Activated naive CD4-positive, alpha-beta T cell treated with anti-CD3 and anti-CD28 coated beads, Interleukin-2, amount 50 U/mL, for 24 hours (primary cell): ENCODE measurements at regions not wholly inside any gene's neighbourhood (a gene's known extent, or its start where the extent isn't known, plus 50 kb on each side); places are given as distances from the start of the nearest gene placed in this dataset.

Experiments used
- H3K27ac Mint-ChIP-seq: one replicate; pipeline ENCODE4 v1.8.0; 2021; ENCODE audit warnings: mild to moderate bottlenecking, mixed read lengths
- H3K27me3 Mint-ChIP-seq: one replicate; pipeline ENCODE4 v1.8.0; 2021; ENCODE audit warnings: mixed read lengths
- H3K36me3 Mint-ChIP-seq: one replicate; pipeline ENCODE4 v1.8.0; 2021; ENCODE audit warnings: mixed read lengths
- H3K4me1 Mint-ChIP-seq: one replicate; pipeline ENCODE4 v1.8.0; 2021; ENCODE audit warnings: mixed read lengths
- H3K4me3 Mint-ChIP-seq: one replicate; pipeline ENCODE4 v1.8.0; 2021; ENCODE audit warnings: mild to moderate bottlenecking, mixed read lengths
- H3K9me3 Mint-ChIP-seq: one replicate; pipeline ENCODE4 v1.8.0; 2021; ENCODE audit warnings: mixed read lengths

DNA sequence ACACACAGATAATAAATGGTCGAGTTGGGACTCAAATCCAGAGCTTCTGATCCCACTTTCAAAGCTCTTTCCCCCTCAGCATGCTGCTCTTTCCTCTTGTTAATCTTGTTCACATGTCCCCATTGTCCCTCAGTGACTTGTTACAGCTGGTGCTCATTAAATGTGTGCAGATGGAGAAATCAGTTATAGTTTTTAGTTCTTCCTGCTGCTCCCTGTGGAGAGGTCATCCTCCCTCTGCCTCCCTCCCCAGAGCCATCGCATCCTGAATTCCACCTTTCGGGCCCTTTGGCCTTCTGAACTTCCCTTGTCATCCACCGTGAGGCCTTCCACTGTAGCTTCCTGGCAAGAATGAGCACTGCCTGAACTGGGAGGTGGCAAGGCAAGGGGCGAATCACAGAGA, 179.6 kb downstream of the WSCD1 start:
- no peaks in the 10 kb centered on the region for H3K36me3 Mint-ChIP-seq
- H3K4me3 Mint-ChIP-seq = no peak overlapping the region
- H3K9me3 Mint-ChIP-seq = no peaks in the 10 kb centered on the region
- H3K27me3 Mint-ChIP-seq = peaks cover 7% of the 10 kb centered on the region
- H3K27ac Mint-ChIP-seq = peak overlapping the region; percentile 68
- no peaks in the 10 kb centered on the region for H3K4me1 Mint-ChIP-seq

DNA sequence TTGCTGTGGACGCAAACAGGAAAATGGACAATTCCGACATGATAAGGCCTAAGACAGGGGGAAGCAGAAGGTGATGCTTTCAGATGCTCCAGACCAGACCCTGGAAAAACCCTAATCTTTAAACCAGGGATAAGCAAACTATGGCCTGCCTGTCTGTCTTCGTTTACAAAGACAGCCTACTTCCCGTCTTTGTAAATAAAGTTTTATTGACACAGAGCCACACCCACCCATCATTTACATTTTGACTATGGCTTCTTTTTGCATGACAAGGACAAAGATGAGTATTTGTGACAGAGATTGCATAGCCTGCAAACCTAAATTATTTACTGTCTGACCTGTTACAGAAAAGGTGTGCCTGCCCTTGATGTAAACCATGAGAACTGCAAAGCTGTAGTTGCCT, 177.9 kb downstream of the WSCD1 start:
- Mint-ChIP-seq H3K27me3 (peaks cover 8% of the 10 kb centered on the region), H3K27ac (no peak overlapping the region), H3K9me3 (no peaks in the 10 kb centered on the region), H3K4me1 (no peaks in the 10 kb centered on the region), H3K36me3 (no peaks in the 10 kb centered on the region), H3K4me3 (no peak overlapping the region)

DNA sequence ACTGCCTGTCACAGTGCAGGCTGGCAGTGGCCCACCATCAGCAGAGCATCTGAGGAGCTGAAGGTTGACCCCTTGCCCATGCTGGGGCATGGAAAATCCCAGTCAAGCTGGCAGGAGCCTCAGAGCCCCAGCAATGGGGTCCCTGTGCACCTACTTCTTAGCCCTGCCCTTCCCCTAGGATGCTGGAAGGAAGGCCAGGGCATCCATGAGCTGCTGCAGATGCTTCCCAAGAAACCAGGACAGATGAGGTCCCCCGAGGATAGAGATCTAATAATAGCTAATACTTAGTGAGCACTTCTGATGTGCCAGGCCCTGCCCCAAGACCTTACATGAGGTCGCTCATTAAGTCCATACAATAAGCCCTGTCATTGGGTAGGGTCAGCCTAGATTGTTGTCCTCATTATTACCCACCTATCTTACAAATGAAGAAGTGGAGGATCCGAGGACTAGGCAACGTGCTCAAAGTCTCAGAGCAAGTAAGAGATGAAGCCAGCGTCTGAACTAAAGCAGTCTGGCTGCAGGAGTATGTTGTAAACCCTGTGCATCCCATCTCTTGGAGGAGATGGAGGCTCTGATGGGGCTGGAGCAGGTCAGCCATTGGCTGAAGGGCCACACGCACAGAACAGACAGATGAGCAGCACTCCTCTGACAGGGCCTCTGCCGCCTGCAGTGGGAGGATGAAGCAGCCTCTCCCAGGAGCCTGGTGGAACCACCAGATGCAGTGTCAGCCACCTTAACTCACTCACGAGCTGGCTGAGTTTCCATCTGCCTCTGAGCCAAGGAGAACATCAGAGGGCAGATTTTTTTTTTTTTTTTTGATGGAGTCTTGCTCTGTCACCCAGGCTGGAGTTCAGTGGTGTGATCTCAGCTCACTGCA, 175.4 kb downstream of the WSCD1 start:
- H3K4me3 Mint-ChIP-seq = no peak overlapping the region
- peaks cover 14% of the 10 kb centered on the region for H3K27me3 Mint-ChIP-seq
- no peaks in the 10 kb centered on the region for H3K4me1 Mint-ChIP-seq
- no peaks in the 10 kb centered on the region for H3K36me3 Mint-ChIP-seq
- no peak overlapping the region for H3K27ac Mint-ChIP-seq
- H3K9me3 Mint-ChIP-seq = no peaks in the 10 kb centered on the region

DNA sequence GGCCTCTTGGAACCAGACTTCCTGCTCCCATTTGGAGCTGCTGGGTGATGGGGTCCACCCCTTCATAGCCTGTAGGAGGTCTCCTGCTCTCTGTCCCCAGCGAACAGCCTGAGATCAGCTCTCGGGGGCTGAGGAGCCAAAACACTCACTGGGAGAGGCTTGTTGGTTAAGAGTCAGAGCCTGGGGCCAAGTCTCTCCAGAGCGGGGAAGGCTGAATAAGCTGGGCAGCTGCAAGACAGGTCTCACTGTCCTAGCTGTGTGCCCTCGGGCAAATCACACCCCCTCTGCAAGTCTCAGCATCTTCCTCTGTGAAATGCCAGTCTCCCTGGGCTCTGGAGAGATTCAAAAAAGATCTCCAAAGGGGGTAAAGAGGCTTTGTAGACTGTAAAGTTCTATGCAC, 174.6 kb downstream of the WSCD1 start:
- Mint-ChIP-seq H3K27ac (no peak overlapping the region), H3K36me3 (no peaks in the 10 kb centered on the region), H3K9me3 (no peaks in the 10 kb centered on the region), H3K4me1 (no peaks in the 10 kb centered on the region), H3K4me3 (no peak overlapping the region), H3K27me3 (peaks cover 18% of the 10 kb centered on the region)

DNA sequence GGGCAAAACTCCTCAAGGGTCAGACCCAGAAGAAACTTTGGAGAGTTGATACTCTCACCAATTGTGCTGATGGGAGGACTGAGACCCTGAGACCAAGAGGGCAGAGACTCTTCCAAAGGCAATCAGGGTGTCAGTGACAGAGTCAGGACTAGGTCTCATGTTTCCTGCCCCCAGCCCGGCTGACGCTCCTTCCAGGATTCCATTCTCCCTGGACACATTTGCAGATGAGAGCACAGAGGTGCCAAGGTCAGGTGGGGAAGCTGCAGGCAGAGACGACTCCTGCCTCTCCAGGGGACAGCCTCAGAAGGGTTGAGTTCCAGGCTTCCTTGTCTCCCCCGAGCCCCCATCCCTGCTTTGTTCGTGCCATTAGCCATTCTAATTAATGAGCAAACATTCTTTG, 174.1 kb downstream of the WSCD1 start:
- no peaks in the 10 kb centered on the region for H3K36me3 Mint-ChIP-seq
- H3K4me1 Mint-ChIP-seq = no peaks in the 10 kb centered on the region
- H3K4me3 Mint-ChIP-seq = no peak overlapping the region
- peaks cover 14% of the 10 kb centered on the region for H3K27me3 Mint-ChIP-seq
- no peaks in the 10 kb centered on the region for H3K9me3 Mint-ChIP-seq
- H3K27ac Mint-ChIP-seq = no peak overlapping the region

DNA sequence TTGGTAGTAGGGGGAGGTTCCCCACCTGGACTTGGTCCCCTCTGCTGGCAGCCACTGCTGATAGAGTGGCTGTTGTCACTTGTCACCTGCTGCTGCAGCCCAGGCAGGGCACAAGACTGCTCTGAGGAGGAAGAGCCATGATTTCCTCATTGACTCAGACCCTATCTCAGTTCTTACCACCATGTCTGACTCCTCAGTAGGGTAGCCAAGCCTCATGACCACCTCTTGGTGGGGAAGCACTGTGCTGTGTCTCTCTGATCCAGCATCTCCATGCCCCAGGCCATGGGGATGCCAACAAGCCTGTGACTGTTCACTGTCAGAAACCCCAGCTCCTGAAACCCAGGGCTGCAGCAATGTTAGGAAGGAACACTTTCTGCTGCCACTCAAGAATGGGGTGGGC, 173.0 kb downstream of the WSCD1 start:
- Mint-ChIP-seq H3K4me1 (no peaks in the 10 kb centered on the region), H3K27ac (no peak overlapping the region), H3K36me3 (no peaks in the 10 kb centered on the region), H3K9me3 (no peaks in the 10 kb centered on the region), H3K27me3 (peaks cover 14% of the 10 kb centered on the region), H3K4me3 (no peak overlapping the region)

DNA sequence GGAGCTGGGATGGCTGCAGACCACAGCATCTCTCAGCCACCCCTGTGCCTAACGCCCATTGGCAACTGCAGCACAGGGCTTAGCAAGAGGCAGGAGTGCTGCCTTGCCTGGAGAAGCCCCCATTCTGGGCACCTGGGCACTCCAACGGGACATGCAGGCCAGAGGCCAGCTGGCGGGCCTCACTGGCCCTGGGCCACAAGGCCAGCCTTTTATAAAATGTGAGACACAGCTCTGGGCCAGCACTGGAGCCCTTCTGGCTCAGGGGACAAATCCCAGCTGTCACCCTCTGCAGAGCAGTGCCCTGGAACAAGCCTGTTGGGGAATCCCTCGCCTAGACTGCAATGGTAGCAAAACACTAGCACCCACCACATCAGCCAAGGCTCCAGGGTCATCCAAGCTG, 171.8 kb downstream of the WSCD1 start:
- Mint-ChIP-seq H3K4me1 (no peaks in the 10 kb centered on the region), H3K27me3 (peaks cover 14% of the 10 kb centered on the region), H3K36me3 (no peaks in the 10 kb centered on the region), H3K27ac (no peak overlapping the region), H3K4me3 (no peak overlapping the region), H3K9me3 (no peaks in the 10 kb centered on the region)

DNA sequence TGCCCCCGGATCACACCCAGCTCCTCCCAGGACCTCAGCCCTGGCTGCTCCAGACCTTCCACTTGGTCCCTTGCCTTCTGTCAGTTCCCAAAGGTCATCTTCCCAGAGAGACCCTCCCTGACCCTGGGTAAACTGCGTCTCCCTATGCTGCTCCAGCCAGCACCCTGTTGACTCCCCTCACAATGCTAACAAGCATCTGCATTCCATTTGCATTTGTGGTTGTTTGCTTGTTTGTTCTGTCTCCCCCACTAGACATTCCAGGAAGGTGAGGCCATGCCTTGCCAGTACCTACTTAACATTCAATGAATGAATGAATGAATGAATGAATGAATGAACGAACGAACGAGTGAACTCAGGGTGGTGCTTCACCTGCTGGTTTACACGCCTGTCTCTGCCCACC, 171.2 kb downstream of the WSCD1 start:
- no peaks in the 10 kb centered on the region for H3K9me3 Mint-ChIP-seq
- H3K36me3 Mint-ChIP-seq = no peaks in the 10 kb centered on the region
- H3K27ac Mint-ChIP-seq = no peak overlapping the region
- H3K27me3 Mint-ChIP-seq = peaks cover 14% of the 10 kb centered on the region
- H3K4me3 Mint-ChIP-seq = no peak overlapping the region
- no peaks in the 10 kb centered on the region for H3K4me1 Mint-ChIP-seq

DNA sequence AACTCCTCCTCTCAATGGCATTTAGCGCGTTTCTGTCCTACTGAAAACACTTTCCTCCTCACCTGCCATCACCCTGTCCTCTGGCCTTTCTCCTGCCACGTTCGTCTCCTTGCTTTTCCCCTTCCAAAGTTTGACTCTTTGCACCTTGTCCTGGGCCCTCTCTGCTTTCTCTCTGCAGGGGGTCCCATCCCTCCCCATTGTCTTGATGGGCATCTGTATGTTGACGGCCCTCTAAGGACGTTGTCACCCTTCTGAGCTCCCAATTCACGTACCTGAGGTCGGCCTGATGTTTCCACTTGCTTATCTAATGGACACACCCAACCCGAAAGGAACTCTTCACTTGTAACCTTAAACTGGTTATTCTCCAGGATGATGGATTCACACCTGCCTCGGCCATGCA, 170.4 kb downstream of the WSCD1 start:
- Mint-ChIP-seq H3K36me3 (no peaks in the 10 kb centered on the region), H3K27ac (no peak overlapping the region), H3K9me3 (no peaks in the 10 kb centered on the region), H3K27me3 (peaks cover 14% of the 10 kb centered on the region), H3K4me3 (no peak overlapping the region), H3K4me1 (no peaks in the 10 kb centered on the region)

DNA sequence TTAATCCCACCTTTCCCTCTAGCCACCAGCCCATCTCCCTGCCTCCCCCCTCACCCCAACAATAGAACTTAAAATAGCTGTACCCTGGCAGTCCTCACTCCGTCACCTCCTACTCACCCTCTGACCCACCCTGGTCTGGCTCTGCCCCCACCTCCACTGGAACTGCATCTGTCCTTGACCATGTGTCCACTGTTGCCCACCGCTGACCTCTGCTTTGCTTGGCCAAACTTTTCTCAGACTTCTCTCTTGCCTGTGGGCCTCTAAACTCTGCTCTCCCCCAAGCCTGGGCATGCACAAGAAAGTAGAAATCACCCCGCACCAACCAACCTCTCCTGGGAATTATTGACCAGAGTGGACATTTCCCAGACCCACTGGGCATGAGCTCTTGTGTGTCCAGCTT, 169.8 kb downstream of the WSCD1 start:
- Mint-ChIP-seq H3K4me1 (no peaks in the 10 kb centered on the region), H3K9me3 (no peaks in the 10 kb centered on the region), H3K36me3 (no peaks in the 10 kb centered on the region), H3K27ac (no peak overlapping the region), H3K4me3 (no peak overlapping the region), H3K27me3 (peaks cover 14% of the 10 kb centered on the region)

DNA sequence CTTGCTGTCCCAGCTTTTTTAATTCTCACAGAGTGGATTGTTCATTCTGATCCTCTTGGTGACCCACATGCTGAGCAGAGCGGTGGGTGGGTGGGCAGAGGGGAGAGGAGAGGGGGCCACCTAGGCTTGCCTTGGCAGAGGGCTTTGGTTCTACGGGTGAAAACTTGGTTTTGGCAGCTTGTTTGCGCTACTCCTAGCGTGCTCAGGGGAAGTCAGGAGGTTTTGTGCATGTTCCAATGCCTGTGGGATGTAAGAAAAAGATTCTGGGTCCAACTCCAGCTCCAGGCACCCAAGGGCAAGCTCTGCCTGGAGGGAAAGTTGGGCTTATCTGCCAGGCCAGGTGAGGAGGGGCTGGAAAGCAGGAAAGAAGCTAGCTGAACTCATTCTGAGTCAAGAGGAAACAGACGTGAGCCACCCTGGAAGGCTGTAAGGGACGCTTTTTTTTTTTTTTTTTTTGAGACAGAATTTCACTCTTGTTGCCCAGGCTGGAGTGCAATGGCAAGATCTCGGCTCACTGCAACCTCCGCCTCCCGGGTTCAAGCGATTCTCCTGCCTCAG, 169.1 kb downstream of the WSCD1 start:
- H3K4me3 Mint-ChIP-seq = no peak overlapping the region
- no peaks in the 10 kb centered on the region for H3K4me1 Mint-ChIP-seq
- peaks cover 14% of the 10 kb centered on the region for H3K27me3 Mint-ChIP-seq
- H3K9me3 Mint-ChIP-seq = no peaks in the 10 kb centered on the region
- no peaks in the 10 kb centered on the region for H3K36me3 Mint-ChIP-seq
- H3K27ac Mint-ChIP-seq = no peak overlapping the region

DNA sequence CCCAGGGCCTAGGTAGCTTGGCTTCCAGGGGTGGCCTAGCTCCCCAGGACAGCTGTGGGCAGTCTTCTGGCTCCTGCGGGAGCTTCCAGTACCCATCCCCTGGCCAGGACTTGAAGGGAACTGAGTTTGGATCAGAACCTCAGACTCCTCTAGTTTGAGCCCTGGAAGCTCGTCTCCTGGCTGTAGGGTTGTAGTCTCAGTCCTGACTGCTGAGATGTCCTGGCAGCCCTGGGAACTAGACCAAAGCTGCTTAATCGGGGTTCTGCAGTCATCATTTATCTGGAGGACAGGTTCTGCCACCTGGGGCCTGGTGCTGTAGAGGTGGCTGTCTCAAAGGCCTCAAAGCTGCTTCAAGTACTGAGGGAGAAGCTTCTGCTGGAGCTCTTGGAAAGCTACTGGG, 163.7 kb downstream of the WSCD1 start:
- Mint-ChIP-seq H3K4me3 (no peak overlapping the region), H3K9me3 (no peaks in the 10 kb centered on the region), H3K27ac (no peak overlapping the region), H3K36me3 (no peaks in the 10 kb centered on the region), H3K27me3 (peaks cover 2% of the 10 kb centered on the region), H3K4me1 (no peaks in the 10 kb centered on the region)

GRCh38 chr17:6233339-6233738, 163.2 kb downstream of the WSCD1 start:
- no peak overlapping the region for H3K27ac Mint-ChIP-seq
- H3K27me3 Mint-ChIP-seq = peaks cover 2% of the 10 kb centered on the region
- H3K4me3 Mint-ChIP-seq = no peak overlapping the region

DNA sequence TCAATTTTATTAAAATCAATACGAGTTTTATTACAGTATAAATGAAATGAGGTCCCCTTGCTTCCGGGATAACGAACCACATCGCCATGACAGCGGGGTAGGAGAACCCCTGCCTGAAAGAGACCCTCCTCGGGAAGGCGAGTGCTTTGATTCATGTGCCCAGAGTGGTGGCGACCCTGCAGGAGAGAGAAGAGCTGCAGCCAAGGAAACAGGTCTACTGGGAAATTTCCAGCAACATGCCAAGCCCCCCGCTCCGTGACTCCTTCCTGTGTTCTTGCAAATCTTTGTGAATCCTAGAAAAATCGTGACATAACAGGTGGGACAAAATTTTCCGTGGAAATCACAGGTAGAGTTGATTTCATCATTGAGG, 162.5 kb downstream of the WSCD1 start:
- H3K27me3 Mint-ChIP-seq = peaks cover 2% of the 10 kb centered on the region
- no peak overlapping the region for H3K27ac Mint-ChIP-seq
- H3K36me3 Mint-ChIP-seq = no peaks in the 10 kb centered on the region
- H3K4me3 Mint-ChIP-seq = no peak overlapping the region
- H3K4me1 Mint-ChIP-seq = no peaks in the 10 kb centered on the region
- no peaks in the 10 kb centered on the region for H3K9me3 Mint-ChIP-seq

More at GRCh38 chr17:6233339-6233738, 163.2 kb downstream of the WSCD1 start:
- Mint-ChIP-seq H3K9me3 (no peaks in the 10 kb centered on the region), H3K4me1 (no peaks in the 10 kb centered on the region), H3K36me3 (no peaks in the 10 kb centered on the region)

DNA sequence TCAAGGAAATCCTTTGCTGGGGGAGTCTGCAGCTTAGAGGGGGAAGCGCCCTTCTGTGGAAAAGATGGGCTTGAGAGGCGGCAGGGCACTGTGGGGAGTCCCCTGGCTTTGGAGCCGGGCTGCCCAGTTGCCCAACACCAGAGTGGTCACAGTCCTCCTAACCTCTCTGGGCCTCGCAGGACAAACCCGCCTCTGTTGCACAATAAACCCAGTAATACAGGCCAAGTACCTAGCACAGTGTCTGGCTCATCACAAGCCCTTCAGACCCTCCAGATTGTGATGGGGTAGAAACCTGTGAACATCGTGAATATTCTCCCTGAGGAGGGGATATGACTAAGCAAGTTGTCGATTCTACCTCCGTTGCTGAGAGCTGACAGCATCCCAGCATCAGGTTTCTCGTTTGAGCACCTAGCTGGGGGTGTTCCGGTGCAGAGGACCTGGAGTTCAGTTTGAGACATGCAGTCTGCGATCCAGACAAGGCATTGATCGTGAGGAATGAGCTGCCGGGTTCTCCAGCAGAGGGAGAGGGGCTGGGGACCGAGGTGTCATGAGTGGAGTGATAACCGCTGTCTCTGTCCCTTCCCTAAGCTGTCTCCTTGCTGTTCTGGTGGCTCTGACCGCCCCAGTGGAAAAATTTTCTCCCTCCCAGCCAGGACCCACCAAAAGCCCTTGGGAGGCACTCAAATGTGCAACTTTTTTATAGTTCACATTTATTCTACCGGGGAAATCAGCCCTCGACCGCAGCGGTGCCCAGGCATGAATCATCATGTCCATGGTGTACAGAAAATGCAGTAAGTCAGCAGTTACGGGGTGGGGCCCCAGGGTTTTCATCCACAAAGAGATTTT, 161.9 kb downstream of the WSCD1 start:
- Mint-ChIP-seq H3K36me3 (no peaks in the 10 kb centered on the region), H3K9me3 (no peaks in the 10 kb centered on the region), H3K4me3 (no peak overlapping the region), H3K27ac (no peak overlapping the region), H3K4me1 (no peaks in the 10 kb centered on the region), H3K27me3 (peaks cover 2% of the 10 kb centered on the region)

GRCh38 chr17:6231465-6231864, 161.3 kb downstream of the WSCD1 start:
- Mint-ChIP-seq H3K9me3 (no peaks in the 10 kb centered on the region), H3K4me1 (no peaks in the 10 kb centered on the region), H3K36me3 (no peaks in the 10 kb centered on the region), H3K4me3 (no peak overlapping the region), H3K27ac (no peak overlapping the region), H3K27me3 (peaks cover 2% of the 10 kb centered on the region)
